ENCODE measurements at regions not wholly inside any gene's neighbourhood (a gene's known extent, or its start where the extent isn't known, plus 50 kb on each side); places are given as distances from the start of the nearest gene placed in this dataset.

- Histone ChIP-seq H3K4me3 (ENCODE audit: low read depth in 1 of 5, low read length in 5 of 5) (no peak overlapping the region), H3K4me1 (ENCODE audit: control insufficient read depth in 5 of 5, insufficient read depth in 5 of 5, low read length in 5 of 5) (peaks cover 0 to 4% (median 0%) of the 10 kb centered on the region in 5 donors), H3K27me3 (ENCODE audit: control insufficient read depth in 5 of 5, insufficient read depth in 4 of 5, low read length in 5 of 5) (no peaks in the 10 kb centered on the region), H3K9me3 (ENCODE audit: control insufficient read depth in 5 of 5, low read length in 5 of 5) (no peaks in the 10 kb centered on the region), H3K27ac (ENCODE audit: low read depth, low read length) (no peak overlapping the region), H3K36me3 (ENCODE audit: control insufficient read depth in 5 of 5, insufficient read depth in 5 of 5, low read length in 5 of 5) (no peaks in the 10 kb centered on the region), H3K9ac (ENCODE audit: low read length in 5 of 5) (no peak overlapping the region)
Observed at GRCh38 chr10:4312051-4312835, 513.8 kb upstream of the AKR1E2 start.

DNA sequence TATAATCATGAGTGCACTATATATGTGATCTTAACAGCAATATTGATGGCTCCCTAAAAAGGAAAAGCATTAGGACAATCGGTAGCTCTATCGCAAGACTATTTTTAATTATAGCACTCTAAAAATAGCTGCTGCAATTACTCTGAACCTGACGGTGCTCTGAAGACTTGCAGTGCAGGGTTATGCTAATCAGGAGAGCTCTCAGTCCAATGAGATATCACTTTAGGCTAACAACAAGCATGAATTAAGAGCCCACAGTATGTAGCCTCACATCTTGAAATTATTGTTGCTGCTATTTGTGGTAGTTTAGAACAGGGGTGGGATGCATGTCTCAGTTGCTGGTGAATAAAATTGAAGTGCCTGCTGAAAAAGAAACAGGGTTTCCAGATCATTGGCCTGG is 515.8 kb upstream of the AKR1E2 start:
- no peaks in the 10 kb centered on the region for H3K36me3 ChIP-seq (ENCODE audit: control insufficient read depth in 5 of 5, insufficient read depth in 5 of 5, low read length in 5 of 5)
- H3K27ac ChIP-seq (ENCODE audit: low read depth, low read length) = no peak overlapping the region
- H3K9ac ChIP-seq (ENCODE audit: low read length in 5 of 5) = no peak overlapping the region
- no peaks in the 10 kb centered on the region for H3K4me1 ChIP-seq (ENCODE audit: control insufficient read depth in 5 of 5, insufficient read depth in 5 of 5, low read length in 5 of 5)
- H3K9me3 ChIP-seq (ENCODE audit: control insufficient read depth in 5 of 5, low read length in 5 of 5) = no peaks in the 10 kb centered on the region
- H3K4me3 ChIP-seq (ENCODE audit: low read depth in 1 of 5, low read length in 5 of 5) = no peak overlapping the region
- H3K27me3 ChIP-seq (ENCODE audit: control insufficient read depth in 5 of 5, insufficient read depth in 4 of 5, low read length in 5 of 5) = no peaks in the 10 kb centered on the region

GRCh38 chr10:4307910-4308309 is 518.1 kb upstream of the AKR1E2 start:
- Histone ChIP-seq H3K9me3 (ENCODE audit: control insufficient read depth in 5 of 5, low read length in 5 of 5) (no peaks in the 10 kb centered on the region), H3K27ac (ENCODE audit: low read depth, low read length) (no peak overlapping the region), H3K4me1 (ENCODE audit: control insufficient read depth in 5 of 5, insufficient read depth in 5 of 5, low read length in 5 of 5) (no peaks in the 10 kb centered on the region), H3K9ac (ENCODE audit: low read length in 5 of 5) (no peak overlapping the region), H3K4me3 (ENCODE audit: low read depth in 1 of 5, low read length in 5 of 5) (no peak overlapping the region), H3K36me3 (ENCODE audit: control insufficient read depth in 5 of 5, insufficient read depth in 5 of 5, low read length in 5 of 5) (no peaks in the 10 kb centered on the region), H3K27me3 (ENCODE audit: control insufficient read depth in 5 of 5, insufficient read depth in 4 of 5, low read length in 5 of 5) (no peaks in the 10 kb centered on the region)

GRCh38 chr10:4306871-4307270 is 519.1 kb upstream of the AKR1E2 start:
- H3K4me3 ChIP-seq (ENCODE audit: low read depth in 1 of 5, low read length in 5 of 5) = no peak overlapping the region
- H3K27me3 ChIP-seq (ENCODE audit: control insufficient read depth in 5 of 5, insufficient read depth in 4 of 5, low read length in 5 of 5) = no peaks in the 10 kb centered on the region
- H3K4me1 ChIP-seq (ENCODE audit: control insufficient read depth in 5 of 5, insufficient read depth in 5 of 5, low read length in 5 of 5) = no peaks in the 10 kb centered on the region
- no peaks in the 10 kb centered on the region for H3K36me3 ChIP-seq (ENCODE audit: control insufficient read depth in 5 of 5, insufficient read depth in 5 of 5, low read length in 5 of 5)
- H3K27ac ChIP-seq (ENCODE audit: low read depth, low read length) = no peak overlapping the region
- H3K9me3 ChIP-seq (ENCODE audit: control insufficient read depth in 5 of 5, low read length in 5 of 5) = no peaks in the 10 kb centered on the region
- no peak overlapping the region for H3K9ac ChIP-seq (ENCODE audit: low read length in 5 of 5)

DNA sequence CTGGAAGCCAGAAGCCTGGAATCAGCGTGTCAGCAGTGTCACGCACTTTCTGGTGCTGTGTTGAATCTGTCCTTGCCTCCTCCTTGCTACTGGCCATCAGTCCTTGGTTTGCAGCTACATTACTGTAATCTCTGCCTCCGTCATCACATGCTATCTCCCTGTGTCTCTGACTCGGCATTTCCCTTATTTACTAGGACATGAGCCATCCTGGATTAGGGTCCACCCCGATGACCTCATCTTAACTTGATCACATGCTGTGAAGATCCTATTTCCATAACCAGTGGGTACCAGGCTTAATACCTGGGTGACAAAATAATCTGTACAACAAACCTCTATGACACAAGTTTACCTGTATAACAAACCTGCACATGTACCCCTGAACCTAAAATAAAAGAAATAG is 518.0 kb upstream of the KLF6 start:
- no peaks in the 10 kb centered on the region for H3K27me3 ChIP-seq (ENCODE audit: control insufficient read depth in 5 of 5, insufficient read depth in 4 of 5, low read length in 5 of 5)
- no peaks in the 10 kb centered on the region for H3K4me1 ChIP-seq (ENCODE audit: control insufficient read depth in 5 of 5, insufficient read depth in 5 of 5, low read length in 5 of 5)
- no peak overlapping the region for H3K4me3 ChIP-seq (ENCODE audit: low read depth in 1 of 5, low read length in 5 of 5)
- H3K27ac ChIP-seq (ENCODE audit: low read depth, low read length) = no peak overlapping the region
- no peaks in the 10 kb centered on the region for H3K36me3 ChIP-seq (ENCODE audit: control insufficient read depth in 5 of 5, insufficient read depth in 5 of 5, low read length in 5 of 5)
- no peak overlapping the region for H3K9ac ChIP-seq (ENCODE audit: low read length in 5 of 5)
- no peaks in the 10 kb centered on the region for H3K9me3 ChIP-seq (ENCODE audit: control insufficient read depth in 5 of 5, low read length in 5 of 5)

DNA sequence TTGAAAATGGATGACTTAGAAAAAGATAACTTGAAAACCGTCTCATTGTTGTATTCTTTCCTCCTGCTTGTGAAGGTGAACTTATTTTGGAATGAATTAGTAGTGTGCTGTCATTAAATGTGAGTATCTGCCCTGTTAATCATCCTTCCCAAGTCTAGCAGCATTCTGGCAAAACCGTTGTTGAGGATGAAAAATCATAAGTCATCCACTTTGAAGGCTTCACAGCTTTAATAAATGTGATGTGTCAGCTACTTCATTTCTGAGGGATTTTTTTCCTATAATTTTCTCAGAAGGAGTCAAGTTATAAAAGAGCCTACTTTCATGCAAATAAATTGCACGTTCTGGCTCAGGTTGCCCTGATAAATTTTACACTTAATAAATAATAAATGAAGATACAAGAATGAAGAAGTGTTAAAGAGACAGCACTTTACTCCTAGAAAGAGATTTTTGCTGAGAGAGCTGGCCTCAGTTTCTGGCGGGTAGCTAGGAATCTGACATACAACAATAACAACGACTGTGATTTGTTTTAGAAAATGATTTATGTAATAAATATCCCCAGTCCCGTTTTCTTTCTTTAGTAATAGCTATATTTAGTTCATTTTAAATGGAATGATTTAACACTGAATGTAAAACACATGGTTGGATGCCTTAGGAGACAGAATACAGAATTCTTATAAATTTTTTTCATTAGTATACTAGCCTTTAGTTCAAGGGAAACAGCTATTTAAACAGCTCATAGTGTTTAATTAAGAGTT is 516.5 kb upstream of the KLF6 start:
- no peaks in the 10 kb centered on the region for H3K36me3 ChIP-seq (ENCODE audit: control insufficient read depth in 5 of 5, insufficient read depth in 5 of 5, low read length in 5 of 5)
- H3K27me3 ChIP-seq (ENCODE audit: control insufficient read depth in 5 of 5, insufficient read depth in 4 of 5, low read length in 5 of 5) = no peaks in the 10 kb centered on the region
- H3K27ac ChIP-seq (ENCODE audit: low read depth, low read length) = no peak overlapping the region
- H3K4me1 ChIP-seq (ENCODE audit: control insufficient read depth in 5 of 5, insufficient read depth in 5 of 5, low read length in 5 of 5) = no peaks in the 10 kb centered on the region
- no peak overlapping the region for H3K9ac ChIP-seq (ENCODE audit: low read length in 5 of 5)
- no peaks in the 10 kb centered on the region for H3K9me3 ChIP-seq (ENCODE audit: control insufficient read depth in 5 of 5, low read length in 5 of 5)
- no peak overlapping the region for H3K4me3 ChIP-seq (ENCODE audit: low read depth in 1 of 5, low read length in 5 of 5)

GRCh38 chr10:4296161-4296560 is 511.2 kb upstream of the KLF6 start:
- H3K4me1 ChIP-seq (ENCODE audit: control insufficient read depth in 5 of 5, insufficient read depth in 5 of 5, low read length in 5 of 5) = peaks cover 0 to 5% (median 0%) of the 10 kb centered on the region in 5 donors
- H3K27ac ChIP-seq (ENCODE audit: low read depth, low read length) = no peak overlapping the region
- no peaks in the 10 kb centered on the region for H3K9me3 ChIP-seq (ENCODE audit: control insufficient read depth in 5 of 5, low read length in 5 of 5)
- H3K36me3 ChIP-seq (ENCODE audit: control insufficient read depth in 5 of 5, insufficient read depth in 5 of 5, low read length in 5 of 5) = no peaks in the 10 kb centered on the region
- H3K9ac ChIP-seq (ENCODE audit: low read length in 5 of 5) = no peak overlapping the region
- no peaks in the 10 kb centered on the region for H3K27me3 ChIP-seq (ENCODE audit: control insufficient read depth in 5 of 5, insufficient read depth in 4 of 5, low read length in 5 of 5)
- no peak overlapping the region for H3K4me3 ChIP-seq (ENCODE audit: low read depth in 1 of 5, low read length in 5 of 5)

- Histone ChIP-seq H3K4me1 (ENCODE audit: control insufficient read depth in 5 of 5, insufficient read depth in 5 of 5, low read length in 5 of 5) (peaks cover 0 to 5% (median 0%) of the 10 kb centered on the region in 5 donors), H3K9ac (ENCODE audit: low read length in 5 of 5) (no peak overlapping the region), H3K36me3 (ENCODE audit: control insufficient read depth in 5 of 5, insufficient read depth in 5 of 5, low read length in 5 of 5) (no peaks in the 10 kb centered on the region), H3K27me3 (ENCODE audit: control insufficient read depth in 5 of 5, insufficient read depth in 4 of 5, low read length in 5 of 5) (no peaks in the 10 kb centered on the region), H3K27ac (ENCODE audit: low read depth, low read length) (no peak overlapping the region), H3K4me3 (ENCODE audit: low read depth in 1 of 5, low read length in 5 of 5) (no peak overlapping the region), H3K9me3 (ENCODE audit: control insufficient read depth in 5 of 5, low read length in 5 of 5) (no peaks in the 10 kb centered on the region)
Observed at GRCh38 chr10:4294996-4295792, 510.2 kb upstream of the KLF6 start.

DNA sequence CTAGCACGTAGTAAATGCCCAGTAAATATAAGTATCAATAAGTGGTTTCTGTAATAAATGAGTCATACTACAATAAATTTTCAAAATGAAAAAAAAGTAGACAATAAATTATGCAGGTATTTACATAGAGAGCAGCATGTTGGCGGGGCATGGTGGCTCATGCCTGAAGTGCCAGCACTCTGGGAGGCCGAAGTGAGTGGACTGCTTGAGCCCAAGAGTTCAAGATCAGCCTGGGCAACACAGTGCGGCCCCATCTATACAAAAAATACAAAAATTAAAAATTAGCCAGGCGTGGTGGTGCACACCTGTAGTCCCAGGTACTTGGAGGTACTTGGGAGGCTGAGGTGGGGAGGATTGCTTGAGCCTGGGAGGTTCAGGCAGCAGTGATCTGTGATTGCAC is 509.3 kb upstream of the KLF6 start:
- Histone ChIP-seq H3K9ac (ENCODE audit: low read length in 5 of 5) (no peak overlapping the region), H3K27ac (ENCODE audit: low read depth, low read length) (no peak overlapping the region), H3K4me1 (ENCODE audit: control insufficient read depth in 5 of 5, insufficient read depth in 5 of 5, low read length in 5 of 5) (peaks cover 0 to 5% (median 0%) of the 10 kb centered on the region in 5 donors), H3K9me3 (ENCODE audit: control insufficient read depth in 5 of 5, low read length in 5 of 5) (no peaks in the 10 kb centered on the region), H3K36me3 (ENCODE audit: control insufficient read depth in 5 of 5, insufficient read depth in 5 of 5, low read length in 5 of 5) (no peaks in the 10 kb centered on the region), H3K4me3 (ENCODE audit: low read depth in 1 of 5, low read length in 5 of 5) (no peak overlapping the region), H3K27me3 (ENCODE audit: control insufficient read depth in 5 of 5, insufficient read depth in 4 of 5, low read length in 5 of 5) (no peaks in the 10 kb centered on the region)

GRCh38 chr10:4291990-4292389 is 507.0 kb upstream of the KLF6 start:
- Histone ChIP-seq H3K4me1 (ENCODE audit: control insufficient read depth in 5 of 5, insufficient read depth in 5 of 5, low read length in 5 of 5) (peaks cover 0 to 6% (median 0%) of the 10 kb centered on the region in 5 donors), H3K9ac (ENCODE audit: low read length in 5 of 5) (no peak overlapping the region), H3K4me3 (ENCODE audit: low read depth in 1 of 5, low read length in 5 of 5) (no peak overlapping the region), H3K9me3 (ENCODE audit: control insufficient read depth in 5 of 5, low read length in 5 of 5) (no peaks in the 10 kb centered on the region), H3K27ac (ENCODE audit: low read depth, low read length) (no peak overlapping the region), H3K36me3 (ENCODE audit: control insufficient read depth in 5 of 5, insufficient read depth in 5 of 5, low read length in 5 of 5) (no peaks in the 10 kb centered on the region), H3K27me3 (ENCODE audit: control insufficient read depth in 5 of 5, insufficient read depth in 4 of 5, low read length in 5 of 5) (no peaks in the 10 kb centered on the region)
